K562 (cell line): ENCODE measurements at regions not wholly inside any gene's neighbourhood (a gene's known extent, or its start where the extent isn't known, plus 50 kb on each side); places are given as distances from the start of the nearest gene placed in this dataset.

ENCODE experiments used
- BRCA1 ChIP-seq, 2 experiments: fragments of 450-650 bp in 1 of 2; sonication (generic) in 1 of 2; formaldehyde crosslinking in 1 of 2; IDR thresholded peaks; 2 replicates each; pipeline versions ENCODE4 v1.5.0 to v1.6.1; 2017 to 2020; ENCODE audit warnings: mild to moderate bottlenecking in 1 of 2, missing genetic modification reagents in 1 of 2
- CTCF ChIP-seq, 3 experiments: IDR thresholded peaks in 2 of 3; conservative IDR thresholded peaks in 1 of 3; 2 replicates each; pipeline ENCODE4 v1.5.1; 2011 to 2012; ENCODE audit warnings: low read length in 3 of 3, mild to moderate bottlenecking in 3 of 3, control low read depth in 2 of 3, improper control_type of control experiment in 1 of 3, inconsistent platforms in 1 of 3, low read depth in 1 of 3, mixed read lengths in 1 of 3, moderate library complexity in 1 of 3; ENCODE audit not compliant: insufficient read depth in 2 of 3
- ESRRA ChIP-seq: fragments of 450-650 bp; IDR thresholded peaks from 2 replicates; pipeline ENCODE4 v1.6.1; 2014; ENCODE audit warnings: low read depth, mild to moderate bottlenecking, moderate library complexity, borderline replicate concordance
- EZH2 ChIP-seq: IDR thresholded peaks from 2 replicates; pipeline ENCODE4 v1.6.1; 2012; ENCODE audit warnings: low read depth, mild to moderate bottlenecking, inconsistent platforms, low read length, borderline replicate concordance
- JUND ChIP-seq, 2 experiments: IDR thresholded peaks; 2 replicates in 1 of 2; 3 replicates in 1 of 2; pipeline ENCODE4 v1.6.1; 2011; ENCODE audit warnings: borderline replicate concordance in 2 of 2, low read depth in 2 of 2, low read length in 2 of 2, improper control_type of control experiment in 1 of 2, missing biosample characterization in 1 of 2, missing genetic modification characterization in 1 of 2, missing genetic modification reagents in 1 of 2
- LCOR ChIP-seq: sonication (generic); formaldehyde crosslinking; IDR thresholded peaks from 2 replicates; pipeline ENCODE4 v1.8.0; 2022; ENCODE audit warnings: mild to moderate bottlenecking, missing genetic modification reagents
- RAD51 ChIP-seq: fragments of 450-650 bp; IDR thresholded peaks from 2 replicates; pipeline ENCODE4 v1.7.1; 2016; ENCODE audit warnings: low read depth, mild to moderate bottlenecking, borderline replicate concordance
- SRSF9 ChIP-seq: fragments of 200-400 bp; formaldehyde crosslinking; IDR thresholded peaks from 2 replicates; pipeline ENCODE4 v1.6.1; 2017; ENCODE audit warnings: low read depth, low read length, borderline replicate concordance
- TRIM24 ChIP-seq, 2 experiments: fragments of 450-650 bp; IDR thresholded peaks; 2 replicates each; pipeline ENCODE4 v1.6.1; 2016
- YY1 ChIP-seq, 3 experiments: IDR thresholded peaks; 2 replicates each; pipeline ENCODE4 v1.6.1; 2011; ENCODE audit warnings: low read length in 2 of 3, mild to moderate bottlenecking in 2 of 3, moderate library complexity in 2 of 3, borderline replicate concordance in 1 of 3, control low read depth in 1 of 3, low read depth in 1 of 3; ENCODE audit not compliant: insufficient read depth in 3 of 3, insufficient replicate concordance in 2 of 3, control insufficient read depth in 1 of 3, insufficient read length in 1 of 3; ENCODE audit errors: extremely low read depth in 1 of 3
- ZKSCAN8 ChIP-seq: fragments of 200-800 bp; sonication (Bioruptor generic); IDR thresholded peaks from 2 replicates; pipeline ENCODE4 v1.6.1; 2016; ENCODE audit warnings: missing genetic modification characterization, missing compliant biosample characterization
- ZNF589 ChIP-seq: fragments of 200-800 bp; sonication (Bioruptor generic); IDR thresholded peaks from 2 replicates; pipeline ENCODE4 v1.6.1; 2016; ENCODE audit warnings: low read depth, missing genetic modification characterization, missing compliant biosample characterization
- ZNF780A ChIP-seq: fragments of 250-450 bp; sonication (Bioruptor Pico); IDR thresholded peaks from 2 replicates; pipeline ENCODE4 v1.5.0; 2021; ENCODE audit warnings: mild to moderate bottlenecking

- TF ChIP-seq YY1 (IDR thresholded peaks at IDR 0.05; ENCODE audit: borderline replicate concordance in 1 of 3, control insufficient read depth in 1 of 3, extremely low read depth in 1 of 3, insufficient read depth in 3 of 3, insufficient read length in 1 of 3, insufficient replicate concordance in 2 of 3, low read depth in 1 of 3, low read length in 2 of 3) (no peak), CTCF (IDR thresholded peaks at IDR 0.05 in 2 of 3, conservative IDR thresholded peaks at IDR 0.05 in 1 of 3; ENCODE audit: insufficient read depth in 2 of 3, low read depth in 1 of 3, low read length in 3 of 3) (no peak), EZH2 (no peak), BRCA1 (IDR thresholded peaks at IDR 0.05) (no peak), BRCA1 (CRISPR knock-in tag; IDR thresholded peaks at IDR 0.05) (no peak), ZKSCAN8 (CRISPR knock-in tag) (no peak), TRIM24 (IDR thresholded peaks at IDR 0.05) (no peak), ZNF589 (CRISPR knock-in tag) (no peak), ESRRA (no peak), SRSF9 (no peak), LCOR (CRISPR knock-in tag) (no peak), JUND (IDR thresholded peaks at IDR 0.05; ENCODE audit: borderline replicate concordance, low read depth, low read length) (no peak), JUND (tag; IDR thresholded peaks at IDR 0.05; ENCODE audit: borderline replicate concordance, low read depth, low read length) (no peak), RAD51 (no peak), ZNF780A (CRISPR knock-in tag) (no peak)
These were observed 465.0 kb upstream of the SOX11 start for GRCh38 chr2:5227062-5227699.
